ENCODE measurements at regions not wholly inside any gene's neighbourhood (a gene's known extent, or its start where the extent isn't known, plus 50 kb on each side); places are given as distances from the start of the nearest gene placed in this dataset.

DNA sequence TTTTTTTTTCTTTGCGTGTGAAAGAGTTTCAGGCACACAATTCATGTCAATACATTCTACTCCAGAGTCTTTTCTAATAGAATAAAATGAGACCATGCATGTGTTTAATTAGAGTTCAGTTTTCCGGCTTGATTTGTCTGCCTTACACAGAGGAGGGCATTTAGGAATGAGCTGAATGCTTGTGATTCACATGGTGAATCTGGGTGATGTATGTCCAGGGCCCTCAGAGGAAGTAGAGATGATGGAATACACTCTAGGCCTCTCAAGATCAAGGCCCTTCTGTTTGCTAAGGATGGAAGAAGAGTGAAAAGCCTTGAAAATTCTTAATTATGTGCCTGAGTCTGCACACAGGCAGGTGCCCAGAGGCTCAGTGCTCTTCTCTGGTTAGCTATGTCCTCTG is 71.0 kb upstream of the CYRIA start:
- no peak overlapping the region for H3K4me3 ChIP-seq (ENCODE audit: control extremely low read depth in 1 of 5, extremely low read depth in 1 of 5, insufficient read depth in 1 of 5, low read depth in 2 of 5, low read length in 4 of 5)
- H3K79me2 ChIP-seq (ENCODE audit: control insufficient read depth, insufficient read depth, low read length): no peaks in the 10 kb centered on the region
- no peaks in the 10 kb centered on the region for H3K9me3 ChIP-seq (ENCODE audit: control extremely low read depth in 1 of 3, control insufficient read depth in 2 of 3, insufficient read depth in 1 of 3, low read length in 2 of 3)
- H3K4me2 ChIP-seq (replicated peaks; ENCODE audit: low read depth, low read length, poor library complexity, severe bottlenecking): no peak overlapping the region
- 100% methylated on average over 1 of the region's 2 CpGs for WGBS (ENCODE audit: insufficient coverage)
- no peaks in the 10 kb centered on the region for H3K27me3 ChIP-seq (replicated peaks in 1 of 4; ENCODE audit: control extremely low read depth in 1 of 4, control insufficient read depth in 3 of 4, insufficient read depth in 4 of 4, low read length in 3 of 4)
- no peak overlapping the region for H3K27ac ChIP-seq (ENCODE audit: low read length in 2 of 2)
- Mint-ChIP-seq H3K27ac (no peak overlapping the region), H3K4me1 (peaks cover 2% of the 10 kb centered on the region), H3K4me3 (no peak overlapping the region), H3K9me3 (ENCODE audit: insufficient read depth) (no peaks in the 10 kb centered on the region), H3K27me3 (no peaks in the 10 kb centered on the region)
- DNase-seq (no peak), ATAC-seq (ENCODE audit: low read depth) (no peak)
- H3K4me1 ChIP-seq (ENCODE audit: control insufficient read depth in 2 of 2, insufficient read depth in 2 of 2, low read length in 2 of 2): peaks cover 0 to 2% of the 10 kb centered on the region in 2 donors
- ChIA-PET POLR2A (no interaction called here), CTCF (interaction anchor here (1.5 kb wide), 1 partner anchor 123 kb away, joined by 4 read pairs; no protein-coding TSS in a partner anchor)
- no peaks in the 10 kb centered on the region for H3K36me3 ChIP-seq (replicated peaks in 1 of 2; ENCODE audit: control extremely low read depth in 1 of 2, control insufficient read depth in 1 of 2, extremely low read depth in 1 of 2, insufficient read depth in 2 of 2, low read length in 1 of 2)
- no peak overlapping the region for H2AFZ ChIP-seq (ENCODE audit: insufficient read depth, low read depth, low read length, poor library complexity, severe bottlenecking)
- intact Hi-C loops (cut with micrococcal nuclease): no loop called here
- H4K20me1 ChIP-seq (ENCODE audit: control insufficient read depth, insufficient read depth, low read length, poor library complexity, severe bottlenecking): no peaks in the 10 kb centered on the region
- TF ChIP-seq, protein P1, sequence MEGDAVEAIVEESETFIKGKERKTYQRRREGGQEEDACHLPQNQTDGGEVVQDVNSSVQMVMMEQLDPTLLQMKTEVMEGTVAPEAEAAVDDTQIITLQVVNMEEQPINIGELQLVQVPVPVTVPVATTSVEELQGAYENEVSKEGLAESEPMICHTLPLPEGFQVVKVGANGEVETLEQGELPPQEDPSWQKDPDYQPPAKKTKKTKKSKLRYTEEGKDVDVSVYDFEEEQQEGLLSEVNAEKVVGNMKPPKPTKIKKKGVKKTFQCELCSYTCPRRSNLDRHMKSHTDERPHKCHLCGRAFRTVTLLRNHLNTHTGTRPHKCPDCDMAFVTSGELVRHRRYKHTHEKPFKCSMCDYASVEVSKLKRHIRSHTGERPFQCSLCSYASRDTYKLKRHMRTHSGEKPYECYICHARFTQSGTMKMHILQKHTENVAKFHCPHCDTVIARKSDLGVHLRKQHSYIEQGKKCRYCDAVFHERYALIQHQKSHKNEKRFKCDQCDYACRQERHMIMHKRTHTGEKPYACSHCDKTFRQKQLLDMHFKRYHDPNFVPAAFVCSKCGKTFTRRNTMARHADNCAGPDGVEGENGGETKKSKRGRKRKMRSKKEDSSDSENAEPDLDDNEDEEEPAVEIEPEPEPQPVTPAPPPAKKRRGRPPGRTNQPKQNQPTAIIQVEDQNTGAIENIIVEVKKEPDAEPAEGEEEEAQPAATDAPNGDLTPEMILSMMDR (IDR thresholded peaks at IDR 0.05): no peak
- TF ChIP-seq EZH2 (IDR thresholded peaks at IDR 0.05; ENCODE audit: borderline replicate concordance, insufficient read depth, low read depth, low read length, poor library complexity, severe bottlenecking): no peak
- H3K9ac ChIP-seq (ENCODE audit: low read length): no peak overlapping the region

DNA sequence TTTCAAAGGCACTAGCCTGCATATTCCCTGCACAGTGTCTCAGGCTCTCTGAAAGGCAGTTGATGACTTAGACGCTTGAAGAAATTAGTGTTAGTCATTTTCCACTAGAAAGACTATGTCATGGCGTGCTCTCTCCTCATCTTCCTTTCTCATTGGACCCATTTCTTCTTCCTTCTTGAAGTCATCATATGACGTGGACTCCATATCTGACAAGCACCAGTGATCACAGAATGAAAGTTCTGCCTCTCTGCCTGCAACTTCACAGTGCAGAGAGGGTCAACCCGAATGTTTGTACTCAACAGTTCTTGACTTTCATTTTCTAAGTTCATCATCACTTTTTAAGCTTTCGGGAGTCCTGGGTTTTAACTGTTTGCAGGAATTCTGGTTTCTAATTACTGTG is 63.7 kb upstream of the CYRIA start:
- no peaks in the 10 kb centered on the region for H3K27me3 ChIP-seq (replicated peaks in 1 of 4; ENCODE audit: control extremely low read depth in 1 of 4, control insufficient read depth in 3 of 4, insufficient read depth in 4 of 4, low read length in 3 of 4)
- H3K9ac ChIP-seq (ENCODE audit: low read length): no peak overlapping the region
- ChIA-PET POLR2A (no interaction called here), CTCF (interaction anchor here (1.9 to 2.2 kb wide), 2 partner anchors 28 to 116 kb away, joined by 4 to 10 read pairs; no protein-coding TSS in a partner anchor)
- H2AFZ ChIP-seq (ENCODE audit: insufficient read depth, low read depth, low read length, poor library complexity, severe bottlenecking): peak overlapping the region; percentile 20
- Mint-ChIP-seq H3K4me3 (peak overlapping the region; percentile 74), H3K9me3 (ENCODE audit: insufficient read depth) (peaks cover 3% of the 10 kb centered on the region), H3K4me1 (peaks cover 42% of the 10 kb centered on the region), H3K27ac (peak overlapping the region; percentile 59), H3K27me3 (no peaks in the 10 kb centered on the region)
- H4K20me1 ChIP-seq (ENCODE audit: control insufficient read depth, insufficient read depth, low read length, poor library complexity, severe bottlenecking): no peaks in the 10 kb centered on the region
- peaks cover 0 to 1% (median 0%) of the 10 kb centered on the region in 3 donors for H3K9me3 ChIP-seq (ENCODE audit: control extremely low read depth in 1 of 3, control insufficient read depth in 2 of 3, insufficient read depth in 1 of 3, low read length in 2 of 3)
- DNase-seq: peak; percentile 69
- peak overlapping the region in 2 of 5 experiments; percentile 6 to 18 for H3K4me3 ChIP-seq (ENCODE audit: control extremely low read depth in 1 of 5, extremely low read depth in 1 of 5, insufficient read depth in 1 of 5, low read depth in 2 of 5, low read length in 4 of 5)
- intact Hi-C loops (cut with micrococcal nuclease): loop anchor here (1.0 to 5.0 kb wide), 2 partner anchors 16 to 72 kb away; no protein-coding TSS in a partner anchor
- peak; percentile 87 for ATAC-seq (ENCODE audit: low read depth)
- TF ChIP-seq EZH2 (IDR thresholded peaks at IDR 0.05; ENCODE audit: borderline replicate concordance, insufficient read depth, low read depth, low read length, poor library complexity, severe bottlenecking): no peak
- TF ChIP-seq, protein P1 (IDR thresholded peaks at IDR 0.05): no peak
- peak overlapping the region in 1 of 2 donors; percentile 56 for H3K27ac ChIP-seq (ENCODE audit: low read length in 2 of 2)
- H3K36me3 ChIP-seq (replicated peaks in 1 of 2; ENCODE audit: control extremely low read depth in 1 of 2, control insufficient read depth in 1 of 2, extremely low read depth in 1 of 2, insufficient read depth in 2 of 2, low read length in 1 of 2): no peaks in the 10 kb centered on the region
- whole genome bisulfite sequencing (ENCODE audit: insufficient coverage): 57% methylated on average over 3 of the region's 5 CpGs
- peak overlapping the region; percentile 28 for H3K4me2 ChIP-seq (replicated peaks; ENCODE audit: low read depth, low read length, poor library complexity, severe bottlenecking)
- H3K4me1 ChIP-seq (ENCODE audit: control insufficient read depth in 2 of 2, insufficient read depth in 2 of 2, low read length in 2 of 2): peaks cover 12 to 20% of the 10 kb centered on the region in 2 donors
- no peaks in the 10 kb centered on the region for H3K79me2 ChIP-seq (ENCODE audit: control insufficient read depth, insufficient read depth, low read length)
